ENCODE measurements at regions not wholly inside any gene's neighbourhood (a gene's known extent, or its start where the extent isn't known, plus 50 kb on each side); places are given as distances from the start of the nearest gene placed in this dataset.

DNA sequence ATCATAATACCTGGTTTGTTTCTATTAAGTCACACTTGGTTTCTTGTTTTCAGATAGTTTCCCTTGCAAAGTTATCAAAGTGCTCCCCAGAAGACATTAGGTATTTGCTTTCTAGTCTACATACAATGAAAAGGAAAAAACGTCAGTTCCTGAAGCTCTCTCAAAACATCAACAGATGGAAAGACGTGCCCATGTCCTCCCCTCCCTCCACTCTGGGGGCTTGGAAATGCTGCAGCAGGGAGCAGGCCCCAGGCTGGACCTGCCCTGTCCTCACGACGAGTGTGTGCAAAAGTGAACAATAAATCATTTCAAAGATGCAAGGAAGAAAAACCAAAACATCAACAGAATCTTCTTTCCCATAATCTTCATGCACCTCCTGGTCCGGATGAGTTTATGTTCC lies 118.5 kb downstream of the USP22 start:
- H3K4me1 ChIP-seq (replicated peaks; ENCODE audit: insufficient read depth), result peaks cover 14% of the 10 kb centered on the region
- intact Hi-C loops (cut with micrococcal nuclease; ENCODE audit: unreplicated experiment), result no loop called here
- POLR2A ChIA-PET (ENCODE audit: unreplicated experiment), result no interaction called here
- no peaks in the 10 kb centered on the region for H3K9me2 ChIP-seq (ENCODE audit: insufficient read depth)
- no peaks in the 10 kb centered on the region for H3K79me2 ChIP-seq (ENCODE audit: low read depth)
- H3F3A ChIP-seq (ENCODE audit: insufficient read depth, low read depth), result no peaks in the 10 kb centered on the region
- no peaks in the 10 kb centered on the region for H4K20me1 ChIP-seq (ENCODE audit: insufficient read depth)
- TF ChIP-seq EZH2 (IDR thresholded peaks at IDR 0.05; ENCODE audit: low read depth), result no peak
- TF ChIP-seq, protein P1, sequence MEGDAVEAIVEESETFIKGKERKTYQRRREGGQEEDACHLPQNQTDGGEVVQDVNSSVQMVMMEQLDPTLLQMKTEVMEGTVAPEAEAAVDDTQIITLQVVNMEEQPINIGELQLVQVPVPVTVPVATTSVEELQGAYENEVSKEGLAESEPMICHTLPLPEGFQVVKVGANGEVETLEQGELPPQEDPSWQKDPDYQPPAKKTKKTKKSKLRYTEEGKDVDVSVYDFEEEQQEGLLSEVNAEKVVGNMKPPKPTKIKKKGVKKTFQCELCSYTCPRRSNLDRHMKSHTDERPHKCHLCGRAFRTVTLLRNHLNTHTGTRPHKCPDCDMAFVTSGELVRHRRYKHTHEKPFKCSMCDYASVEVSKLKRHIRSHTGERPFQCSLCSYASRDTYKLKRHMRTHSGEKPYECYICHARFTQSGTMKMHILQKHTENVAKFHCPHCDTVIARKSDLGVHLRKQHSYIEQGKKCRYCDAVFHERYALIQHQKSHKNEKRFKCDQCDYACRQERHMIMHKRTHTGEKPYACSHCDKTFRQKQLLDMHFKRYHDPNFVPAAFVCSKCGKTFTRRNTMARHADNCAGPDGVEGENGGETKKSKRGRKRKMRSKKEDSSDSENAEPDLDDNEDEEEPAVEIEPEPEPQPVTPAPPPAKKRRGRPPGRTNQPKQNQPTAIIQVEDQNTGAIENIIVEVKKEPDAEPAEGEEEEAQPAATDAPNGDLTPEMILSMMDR (conservative IDR thresholded peaks at IDR 0.05), result no peak
- H3K36me3 ChIP-seq (ENCODE audit: low read depth), result no peaks in the 10 kb centered on the region
- CTCF ChIA-PET, result no interaction called here
- H2AFZ ChIP-seq, result no peak overlapping the region
- H3K4me2 ChIP-seq, result no peak overlapping the region
- no peak overlapping the region for H3K4me3 ChIP-seq
- no peaks in the 10 kb centered on the region for H3K9me3 ChIP-seq (ENCODE audit: insufficient read depth, low read depth)
- no peaks in the 10 kb centered on the region for H3K27me3 ChIP-seq (ENCODE audit: insufficient read depth, low read depth)
- H3K27ac ChIP-seq, result no peak overlapping the region
- BruUV-seq (replicated peaks), result no TSS peak
- DNase-seq, result no peak

DNA sequence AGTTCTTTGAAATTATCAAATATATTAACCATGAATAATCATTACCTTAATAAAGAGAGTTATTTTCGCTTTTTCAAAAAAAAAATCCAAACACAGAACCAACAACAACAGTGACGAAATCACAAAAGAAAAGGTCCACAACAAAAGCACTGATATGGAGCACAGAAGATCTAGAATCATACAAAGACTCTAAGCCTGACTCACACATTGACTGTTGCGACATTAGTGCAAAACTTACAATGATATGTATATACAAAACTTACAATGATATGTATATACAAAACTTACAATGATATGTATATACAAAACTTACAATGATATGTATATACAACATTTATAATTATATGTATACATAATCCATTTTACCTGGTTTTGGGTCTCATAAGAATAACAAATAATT lies 117.7 kb downstream of the USP22 start:
- DNase-seq, result no peak
- H3K36me3 ChIP-seq (ENCODE audit: low read depth), result no peaks in the 10 kb centered on the region
- ChIA-PET CTCF (no interaction called here), POLR2A (ENCODE audit: unreplicated experiment) (no interaction called here)
- no peak overlapping the region for H3K4me3 ChIP-seq
- intact Hi-C loops (cut with micrococcal nuclease; ENCODE audit: unreplicated experiment), result no loop called here
- no peak overlapping the region for H2AFZ ChIP-seq
- no peaks in the 10 kb centered on the region for H3K9me2 ChIP-seq (ENCODE audit: insufficient read depth)
- no peaks in the 10 kb centered on the region for H3F3A ChIP-seq (ENCODE audit: insufficient read depth, low read depth)
- peaks cover 14% of the 10 kb centered on the region for H3K4me1 ChIP-seq (replicated peaks; ENCODE audit: insufficient read depth)
- TF ChIP-seq, protein P1 (conservative IDR thresholded peaks at IDR 0.05), result no peak
- TF ChIP-seq EZH2 (IDR thresholded peaks at IDR 0.05; ENCODE audit: low read depth), result no peak
- no peaks in the 10 kb centered on the region for H3K27me3 ChIP-seq (ENCODE audit: insufficient read depth, low read depth)
- BruUV-seq (replicated peaks), result no TSS peak
- H4K20me1 ChIP-seq (ENCODE audit: insufficient read depth), result no peaks in the 10 kb centered on the region
- no peaks in the 10 kb centered on the region for H3K9me3 ChIP-seq (ENCODE audit: insufficient read depth, low read depth)
- no peak overlapping the region for H3K4me2 ChIP-seq
- no peaks in the 10 kb centered on the region for H3K79me2 ChIP-seq (ENCODE audit: low read depth)
- H3K27ac ChIP-seq, result no peak overlapping the region

DNA sequence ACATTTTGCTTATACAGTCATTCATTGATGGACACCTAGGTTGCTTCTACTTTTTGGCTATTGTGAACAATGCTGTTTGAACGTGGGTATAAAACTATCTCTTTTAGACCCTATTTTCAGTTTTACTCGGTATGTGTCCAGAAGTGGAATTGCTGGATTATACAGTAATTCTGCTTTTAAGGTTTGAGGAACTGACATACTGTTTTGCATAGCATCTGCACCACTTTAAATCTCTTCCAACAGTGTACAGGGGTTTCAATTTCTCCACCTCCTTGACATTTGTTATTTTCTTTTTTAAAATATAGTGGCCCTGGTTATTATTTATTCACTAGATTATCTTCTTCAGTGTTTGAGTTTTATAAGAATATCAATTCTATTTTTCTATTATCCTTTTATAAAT lies 116.9 kb downstream of the USP22 start:
- POLR2A ChIA-PET (ENCODE audit: unreplicated experiment), result interaction anchor here (0.6 kb wide), 1 partner anchor 11 kb away, joined by 14 read pairs; no protein-coding TSS in a partner anchor
- Histone ChIP-seq H3F3A (ENCODE audit: insufficient read depth, low read depth) (no peaks in the 10 kb centered on the region), H3K27ac (no peak overlapping the region), H3K36me3 (ENCODE audit: low read depth) (no peaks in the 10 kb centered on the region), H4K20me1 (ENCODE audit: insufficient read depth) (no peaks in the 10 kb centered on the region), H3K9me3 (ENCODE audit: insufficient read depth, low read depth) (no peaks in the 10 kb centered on the region), H3K4me2 (no peak overlapping the region), H3K79me2 (ENCODE audit: low read depth) (no peaks in the 10 kb centered on the region), H2AFZ (no peak overlapping the region), H3K4me3 (no peak overlapping the region), H3K27me3 (ENCODE audit: insufficient read depth, low read depth) (no peaks in the 10 kb centered on the region), H3K4me1 (replicated peaks; ENCODE audit: insufficient read depth) (peaks cover 14% of the 10 kb centered on the region), H3K9me2 (ENCODE audit: insufficient read depth) (no peaks in the 10 kb centered on the region)
- no peak for TF ChIP-seq EZH2 (IDR thresholded peaks at IDR 0.05; ENCODE audit: low read depth)
- TF ChIP-seq, protein P1 (conservative IDR thresholded peaks at IDR 0.05), result no peak
- BruUV-seq (replicated peaks), result no TSS peak
- CTCF ChIA-PET, result no interaction called here
- no peak for DNase-seq
- intact Hi-C loops (cut with micrococcal nuclease; ENCODE audit: unreplicated experiment), result no loop called here
